HG03280 (cell line): ENCODE measurements at regions not wholly inside any gene's neighbourhood (a gene's known extent, or its start where the extent isn't known, plus 50 kb on each side); places are given as distances from the start of the nearest gene placed in this dataset.
"Not testable (repeated sequence)": the region's sequence is repeated elsewhere in the genome, so short reads cannot be mapped to it uniquely, and the experiment has no call there.

Experiments
- ATAC-seq: cut with Tn5 transposase; IDR thresholded peaks from one replicate; pipeline ENCODE4 v1.9.1; 2021; ENCODE audit warnings: mild to moderate bottlenecking, moderate library complexity; ENCODE audit not compliant: unreplicated experiment

GRCh38 chr18:54662986-54663385, 71.9 kb downstream of the DYNAP start:
- no peak for ATAC-seq

- not testable (repeated sequence) for ATAC-seq
Observed at GRCh38 chr18:54669701-54670100, 78.7 kb downstream of the DYNAP start.

- ATAC-seq, result no peak
Observed at GRCh38 chr18:54671291-54671881, 80.3 kb downstream of the DYNAP start.

GRCh38 chr18:54672109-54672508, 81.1 kb downstream of the DYNAP start:
- ATAC-seq, result no peak

- no peak for ATAC-seq
Observed at GRCh38 chr18:54672846-54673475, 81.9 kb downstream of the DYNAP start.

GRCh38 chr18:54673936-54674335, 82.9 kb downstream of the DYNAP start:
- no peak for ATAC-seq

- no peak for ATAC-seq
Observed at GRCh38 chr18:54675076-54675475, 84.0 kb downstream of the DYNAP start.

- ATAC-seq, result no peak
Observed at GRCh38 chr18:54679318-54680149, 88.5 kb downstream of the DYNAP start.

GRCh38 chr18:54684784-54685183, 93.7 kb downstream of the DYNAP start:
- ATAC-seq, result no peak

GRCh38 chr18:54689319-54689718, 98.3 kb downstream of the DYNAP start:
- ATAC-seq, result no peak

GRCh38 chr18:54690198-54690597, 99.2 kb downstream of the DYNAP start:
- ATAC-seq, result no peak

- no peak for ATAC-seq
Observed at GRCh38 chr18:54692463-54692862, 101.4 kb downstream of the DYNAP start.

GRCh38 chr18:54696616-54697293, 105.7 kb downstream of the DYNAP start:
- no peak for ATAC-seq

GRCh38 chr18:54700580-54700979, 109.5 kb downstream of the DYNAP start:
- no peak for ATAC-seq

GRCh38 chr18:54702686-54703085, 111.6 kb downstream of the DYNAP start:
- ATAC-seq, result no peak

GRCh38 chr18:54710074-54710899, 118.0 kb upstream of the RAB27B start:
- no peak for ATAC-seq

- ATAC-seq, result no peak
Observed at GRCh38 chr18:54710900-54711281, 117.4 kb upstream of the RAB27B start.

GRCh38 chr18:54712306-54712705, 116.0 kb upstream of the RAB27B start:
- no peak for ATAC-seq

- ATAC-seq, result no peak
Observed at GRCh38 chr18:54712758-54713157, 115.5 kb upstream of the RAB27B start.

- ATAC-seq, result no peak
Observed at GRCh38 chr18:54713386-54713785, 114.9 kb upstream of the RAB27B start.

- ATAC-seq, result no peak
Observed at GRCh38 chr18:54714851-54715250, 113.4 kb upstream of the RAB27B start.
